ENCODE measurements at regions not wholly inside any gene's neighbourhood (a gene's known extent, or its start where the extent isn't known, plus 50 kb on each side); places are given as distances from the start of the nearest gene placed in this dataset.
"Not testable (repeated sequence)": the region's sequence is repeated elsewhere in the genome, so short reads cannot be mapped to it uniquely, and the experiment has no call there.

DNA sequence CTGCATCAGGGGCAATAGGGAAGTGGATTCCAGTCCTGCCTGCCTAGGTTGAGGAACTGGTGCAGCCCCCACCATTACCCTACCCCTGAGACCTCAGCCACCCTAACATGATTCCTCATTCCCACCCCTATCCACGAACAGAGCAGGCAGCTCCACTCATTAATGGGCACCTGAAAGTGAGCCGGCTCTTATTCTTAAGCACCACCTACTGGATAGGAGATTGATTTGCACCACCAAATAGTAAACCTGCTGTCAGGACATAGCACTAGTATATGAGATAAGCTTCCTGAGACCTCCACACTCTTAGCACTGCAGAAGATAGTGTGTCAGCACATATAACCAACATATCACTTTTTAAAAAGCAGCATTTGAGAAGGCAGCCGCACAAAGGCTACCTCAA is 573.2 kb downstream of the SOX5 start (continued):
- TF ChIP-seq, protein P1, sequence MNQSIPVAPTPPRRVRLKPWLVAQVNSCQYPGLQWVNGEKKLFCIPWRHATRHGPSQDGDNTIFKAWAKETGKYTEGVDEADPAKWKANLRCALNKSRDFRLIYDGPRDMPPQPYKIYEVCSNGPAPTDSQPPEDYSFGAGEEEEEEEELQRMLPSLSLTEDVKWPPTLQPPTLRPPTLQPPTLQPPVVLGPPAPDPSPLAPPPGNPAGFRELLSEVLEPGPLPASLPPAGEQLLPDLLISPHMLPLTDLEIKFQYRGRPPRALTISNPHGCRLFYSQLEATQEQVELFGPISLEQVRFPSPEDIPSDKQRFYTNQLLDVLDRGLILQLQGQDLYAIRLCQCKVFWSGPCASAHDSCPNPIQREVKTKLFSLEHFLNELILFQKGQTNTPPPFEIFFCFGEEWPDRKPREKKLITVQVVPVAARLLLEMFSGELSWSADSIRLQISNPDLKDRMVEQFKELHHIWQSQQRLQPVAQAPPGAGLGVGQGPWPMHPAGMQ (IDR thresholded peaks at IDR 0.05; ENCODE audit: borderline replicate concordance): no peak
- TF ChIP-seq RBBP5 (conservative IDR thresholded peaks at IDR 0.05) (no peak), ZSCAN29 (IDR thresholded peaks at IDR 0.05) (no peak), SUZ12 (IDR thresholded peaks at IDR 0.05; ENCODE audit: unreplicated experiment) (no peak)

DNA sequence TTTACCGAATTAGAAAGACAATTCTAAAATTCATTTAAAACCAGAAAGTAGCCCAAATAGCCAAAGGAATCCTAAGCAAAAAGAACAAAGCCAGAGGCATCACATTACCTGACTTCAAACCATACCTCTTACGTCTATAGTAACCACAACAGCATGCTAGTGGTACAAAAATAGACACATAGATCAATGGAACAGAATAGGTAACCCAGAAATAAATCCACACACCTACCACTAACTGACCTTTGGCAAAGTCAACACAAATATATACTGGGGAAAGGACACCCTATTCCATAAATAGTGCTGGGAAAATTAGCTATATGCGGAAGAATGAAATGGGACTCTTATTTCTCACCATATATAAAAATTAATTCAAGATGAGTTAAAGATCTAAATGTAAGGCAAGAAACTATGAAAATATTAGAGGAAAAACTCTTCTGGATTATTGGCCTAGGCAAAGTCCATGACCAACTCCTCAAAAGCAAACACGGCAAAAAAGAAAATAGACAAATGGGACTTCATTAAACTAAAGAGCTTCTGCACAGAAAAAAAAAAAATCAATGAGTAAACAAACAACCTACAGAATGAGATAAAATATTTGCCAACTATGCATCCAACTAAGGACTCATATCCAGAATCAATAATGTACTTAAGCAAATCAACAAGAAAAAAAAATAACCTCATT is 568.9 kb downstream of the SOX5 start:
- Histone ChIP-seq H3K79me2 (ENCODE audit: control insufficient read depth, insufficient read depth, low read length) (no peaks in the 10 kb centered on the region), H3K27me3 (replicated peaks in 1 of 2; ENCODE audit: control insufficient read depth in 2 of 2, insufficient read depth in 2 of 2, low read length in 1 of 2) (no peaks in the 10 kb centered on the region), H3K4me1 (ENCODE audit: control insufficient read depth, insufficient read depth, low read length) (no peaks in the 10 kb centered on the region), H3K9me3 (replicated peaks; ENCODE audit: control insufficient read depth, insufficient read depth, low read length) (no peaks in the 10 kb centered on the region), H3K27ac (ENCODE audit: control insufficient read depth, insufficient read depth) (no peak overlapping the region), H3K4me3 (no peak overlapping the region), H3K36me3 (ENCODE audit: control insufficient read depth in 2 of 2, insufficient read depth in 2 of 2, low read length in 1 of 2) (no peaks in the 10 kb centered on the region), H2AFZ (ENCODE audit: control insufficient read depth, low read depth, low read length) (no peak overlapping the region), H3K9ac (ENCODE audit: control insufficient read depth, insufficient read depth, low read length) (no peak overlapping the region), H3K4me2 (ENCODE audit: control insufficient read depth, insufficient read depth) (no peak overlapping the region), H4K20me1 (ENCODE audit: control insufficient read depth, insufficient read depth) (no peaks in the 10 kb centered on the region)
- no peak for DNase-seq (ENCODE audit: low read depth, low spot score)
- no peak for TF ChIP-seq KLF5 (IDR thresholded peaks at IDR 0.05; ENCODE audit: partially characterized antibody)
- no peak for TF ChIP-seq KAT2A (conservative IDR thresholded peaks at IDR 0.05; ENCODE audit: control insufficient read depth, low read depth, low read length)
- no peak for TF ChIP-seq MTA3 (IDR thresholded peaks at IDR 0.05; ENCODE audit: borderline replicate concordance, low read length)
- no peak for TF ChIP-seq BCL11A (IDR thresholded peaks at IDR 0.05; ENCODE audit: low read depth, low read length)
- no peak for TF ChIP-seq TCF7 (IDR thresholded peaks at IDR 0.05; ENCODE audit: borderline replicate concordance)
- TF ChIP-seq, protein P2, sequence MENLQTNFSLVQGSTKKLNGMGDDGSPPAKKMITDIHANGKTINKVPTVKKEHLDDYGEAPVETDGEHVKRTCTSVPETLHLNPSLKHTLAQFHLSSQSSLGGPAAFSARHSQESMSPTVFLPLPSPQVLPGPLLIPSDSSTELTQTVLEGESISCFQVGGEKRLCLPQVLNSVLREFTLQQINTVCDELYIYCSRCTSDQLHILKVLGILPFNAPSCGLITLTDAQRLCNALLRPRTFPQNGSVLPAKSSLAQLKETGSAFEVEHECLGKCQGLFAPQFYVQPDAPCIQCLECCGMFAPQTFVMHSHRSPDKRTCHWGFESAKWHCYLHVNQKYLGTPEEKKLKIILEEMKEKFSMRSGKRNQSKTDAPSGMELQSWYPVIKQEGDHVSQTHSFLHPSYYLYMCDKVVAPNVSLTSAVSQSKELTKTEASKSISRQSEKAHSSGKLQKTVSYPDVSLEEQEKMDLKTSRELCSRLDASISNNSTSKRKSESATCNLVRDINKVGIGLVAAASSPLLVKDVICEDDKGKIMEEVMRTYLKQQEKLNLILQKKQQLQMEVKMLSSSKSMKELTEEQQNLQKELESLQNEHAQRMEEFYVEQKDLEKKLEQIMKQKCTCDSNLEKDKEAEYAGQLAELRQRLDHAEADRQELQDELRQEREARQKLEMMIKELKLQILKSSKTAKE (IDR thresholded peaks at IDR 0.05; ENCODE audit: low read depth, poor library complexity, severe bottlenecking): no peak
- no peak for TF ChIP-seq NR2C1 (IDR thresholded peaks at IDR 0.05)
- ChIA-PET SMC1A (ENCODE audit: uncharacterized antibody, unreplicated experiment) (no interaction called here), POLR2A (no interaction called here), RAD21 (ENCODE audit: unreplicated experiment) (no interaction called here), CTCF (no interaction called here)
- no TSS peak for BruUV-seq (replicated peaks)
- intact Hi-C loops (cut with micrococcal nuclease; ENCODE audit: unreplicated experiment): no loop called here
- FAIRE-seq: no peak
- WGBS (ENCODE audit: insufficient coverage, insufficient replicate concordance, low lambda C conversion rate, missing lambda C conversion rate): 62% methylated on average over 4 of the region's 4 CpGs
- in situ Hi-C loops (cut with MboI): no loop called here
- no peak for ATAC-seq

DNA sequence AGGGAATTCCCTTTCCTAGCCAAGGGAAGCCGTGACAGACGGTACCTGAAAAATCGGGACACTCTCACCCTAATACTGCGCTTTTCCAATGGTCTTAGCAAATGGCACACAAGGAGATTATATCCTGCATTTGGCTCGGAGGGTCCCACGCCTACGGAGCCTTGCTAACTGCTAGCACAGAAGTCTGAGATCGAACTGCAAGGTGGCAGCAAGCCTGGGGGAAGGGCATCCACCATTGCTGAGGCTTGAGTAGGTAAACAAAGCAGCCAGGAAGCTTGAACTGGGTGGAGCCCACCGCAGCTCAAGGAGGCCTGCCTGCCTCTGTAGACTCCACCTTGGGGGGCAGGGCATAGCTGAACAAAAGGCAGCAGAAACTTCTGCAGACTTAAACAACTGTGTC is 560.6 kb downstream of the SOX5 start:
- H3K36me3 ChIP-seq (ENCODE audit: control insufficient read depth in 2 of 2, insufficient read depth in 2 of 2, low read length in 1 of 2); H3K4me1 ChIP-seq (ENCODE audit: control insufficient read depth, insufficient read depth, low read length); H3K4me3 ChIP-seq; H3K9me3 ChIP-seq (replicated peaks; ENCODE audit: control insufficient read depth, insufficient read depth, low read length); H3K27me3 ChIP-seq (replicated peaks in 1 of 2; ENCODE audit: control insufficient read depth in 2 of 2, insufficient read depth in 2 of 2, low read length in 1 of 2); H2AFZ ChIP-seq (ENCODE audit: control insufficient read depth, low read depth, low read length); intact Hi-C loops (cut with micrococcal nuclease; ENCODE audit: unreplicated experiment); H3K27ac ChIP-seq (ENCODE audit: control insufficient read depth, insufficient read depth); POLR2A ChIA-PET; H3K79me2 ChIP-seq (ENCODE audit: control insufficient read depth, insufficient read depth, low read length); FAIRE-seq; ATAC-seq; H3K4me2 ChIP-seq (ENCODE audit: control insufficient read depth, insufficient read depth); H4K20me1 ChIP-seq (ENCODE audit: control insufficient read depth, insufficient read depth); DNase-seq (ENCODE audit: low read depth, low spot score); CTCF ChIA-PET; RAD21 ChIA-PET (ENCODE audit: unreplicated experiment); H3K9ac ChIP-seq (ENCODE audit: control insufficient read depth, insufficient read depth, low read length); SMC1A ChIA-PET (ENCODE audit: uncharacterized antibody, unreplicated experiment); BruUV-seq (replicated peaks); in situ Hi-C loops (cut with MboI): not testable (repeated sequence)
- 30% methylated on average over 9 of the region's 9 CpGs for WGBS (ENCODE audit: insufficient coverage, insufficient replicate concordance, low lambda C conversion rate, missing lambda C conversion rate)
